Muscle of arm (tissue), 1 donor: ENCODE measurements at regions not wholly inside any gene's neighbourhood (a gene's known extent, or its start where the extent isn't known, plus 50 kb on each side); places are given as distances from the start of the nearest gene placed in this dataset.
A peak's percentile ranks its signal among the peaks of the same experiment; 100 is the strongest.

ENCODE experiments used
- DNase-seq: peaks from one replicate; pipeline ENCODE4 v3.0.0-alpha.2; 2013

DNA sequence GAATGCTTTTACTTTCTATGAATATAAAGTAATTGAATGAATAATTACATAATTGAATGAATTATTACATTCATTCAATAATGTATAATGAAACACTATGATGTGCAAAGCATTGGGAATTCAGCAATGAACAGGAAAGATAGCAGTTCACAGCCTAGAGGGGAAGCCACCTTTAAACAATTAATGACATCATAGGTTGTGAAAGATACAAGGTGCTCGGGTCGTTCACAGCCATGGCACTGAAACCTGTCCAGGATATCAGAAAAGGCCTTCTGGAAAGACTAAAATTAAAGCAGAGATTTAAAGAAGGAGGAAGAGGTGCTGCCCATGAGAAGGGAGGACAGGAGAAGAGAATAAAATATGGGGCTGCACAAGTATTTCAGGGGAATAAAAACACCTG lies 171.4 kb upstream of the KLF4 start:
- DNase-seq = no peak

DNA sequence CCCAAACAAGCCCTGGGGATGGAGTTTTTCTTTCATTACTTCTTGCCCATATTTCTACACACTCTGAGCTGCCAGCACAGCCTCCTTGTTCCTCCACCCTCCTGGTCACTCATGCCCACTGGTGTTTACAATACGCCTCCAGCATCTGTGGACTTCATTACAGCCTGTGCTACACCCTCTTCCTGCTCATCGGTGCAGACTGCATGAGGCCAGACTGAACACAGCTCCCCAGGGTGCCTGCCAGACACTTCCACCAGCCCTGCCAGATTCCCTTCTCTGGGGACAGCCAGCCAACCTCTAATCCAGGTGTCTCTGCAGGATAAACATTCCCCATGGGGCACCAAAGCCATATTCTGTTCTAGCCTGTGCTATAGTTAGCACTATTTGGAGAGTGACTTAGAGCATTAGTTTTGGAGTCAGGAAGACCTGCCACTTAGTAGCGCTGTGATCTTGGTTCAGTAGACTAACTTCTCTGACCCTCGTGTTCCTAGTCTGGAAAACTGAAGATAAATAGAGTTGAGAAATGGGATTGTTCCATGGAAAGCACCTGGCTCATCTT lies 163.8 kb upstream of the KLF4 start:
- DNase-seq = no peak

DNA sequence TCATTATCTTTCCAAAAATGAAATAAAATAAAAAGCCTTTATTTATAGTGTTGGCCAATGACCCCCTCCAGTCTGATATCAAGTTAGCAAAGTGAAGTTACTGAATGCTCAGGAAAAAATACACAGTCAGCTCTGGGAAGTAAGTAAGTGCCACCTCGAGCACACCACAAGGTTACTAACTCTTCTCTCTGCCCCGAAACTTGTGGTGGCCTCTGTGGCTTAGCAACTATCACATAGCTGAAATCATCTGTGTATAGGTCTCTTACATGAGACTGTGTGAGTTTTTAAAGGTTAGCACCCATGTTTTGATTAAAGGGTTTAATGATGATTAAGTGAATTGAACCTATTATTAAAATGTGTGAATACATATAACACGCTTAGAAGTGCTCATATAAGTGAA lies 161.4 kb upstream of the KLF4 start:
- DNase-seq = no peak

DNA sequence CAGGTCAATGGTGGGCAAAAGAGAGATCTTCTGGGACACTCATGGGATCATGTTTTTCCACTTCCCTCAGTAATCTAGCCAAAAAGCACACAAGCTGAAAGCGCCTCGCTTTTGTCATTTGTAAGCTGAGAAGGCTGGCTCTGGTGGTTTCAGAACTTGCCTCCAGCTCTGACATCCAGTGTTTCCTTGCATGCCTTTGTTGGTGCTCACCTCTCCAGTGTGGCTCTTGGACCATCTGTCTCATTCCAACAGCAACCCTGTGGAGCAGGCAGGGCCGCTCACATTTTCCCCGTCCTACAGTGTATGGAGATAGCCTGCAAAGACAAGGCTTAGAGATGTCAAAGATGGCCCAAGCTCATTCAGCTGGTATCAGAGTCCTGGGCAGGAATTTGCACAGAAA lies 160.8 kb upstream of the KLF4 start:
- no peak for DNase-seq

DNA sequence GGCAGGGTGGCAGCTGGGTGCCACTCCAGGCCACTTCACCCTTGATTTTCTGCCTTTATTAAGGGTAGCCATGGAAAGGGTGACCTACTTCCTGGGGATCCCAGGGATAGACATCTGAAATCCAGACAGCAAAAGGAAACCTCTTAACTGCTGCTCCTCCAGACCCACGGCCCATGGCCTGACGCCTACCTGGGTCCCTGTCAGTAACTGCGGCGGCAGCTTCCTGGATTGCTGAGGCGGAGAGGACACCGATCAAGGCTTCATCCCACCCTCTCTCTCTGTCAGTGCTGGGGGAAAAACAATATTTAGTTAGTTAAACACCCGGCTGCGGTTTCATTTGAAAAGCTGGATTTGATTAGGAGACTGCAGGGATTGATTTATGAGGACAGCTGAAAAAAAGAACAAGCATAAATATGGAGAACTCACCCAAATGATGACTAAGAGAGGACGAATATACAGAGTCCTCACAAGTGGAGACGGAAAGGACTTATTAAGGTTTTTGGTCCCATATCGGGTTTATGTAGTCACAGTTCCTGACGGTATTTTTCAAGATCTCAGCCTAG lies 158.7 kb upstream of the KLF4 start:
- no peak for DNase-seq

DNA sequence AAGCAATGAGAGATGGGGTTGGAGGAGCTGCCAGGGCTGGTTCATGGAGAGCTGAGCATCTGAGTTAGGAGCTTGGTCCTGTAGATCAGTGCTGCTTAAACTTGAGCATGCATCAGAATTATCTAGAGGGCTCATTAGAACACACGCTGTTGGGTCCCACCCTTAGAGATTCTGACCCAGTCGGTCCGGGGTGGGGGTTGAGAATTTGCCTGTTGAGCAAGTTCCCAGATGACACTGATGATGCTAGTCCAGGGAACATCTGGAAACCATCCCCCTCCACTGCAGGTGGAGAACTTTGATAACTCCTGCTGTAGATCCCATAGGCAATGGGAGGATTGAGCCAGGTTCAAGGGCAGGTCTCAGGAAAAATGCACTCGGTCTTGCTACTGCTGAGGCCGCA lies 158.0 kb upstream of the KLF4 start:
- no peak for DNase-seq

DNA sequence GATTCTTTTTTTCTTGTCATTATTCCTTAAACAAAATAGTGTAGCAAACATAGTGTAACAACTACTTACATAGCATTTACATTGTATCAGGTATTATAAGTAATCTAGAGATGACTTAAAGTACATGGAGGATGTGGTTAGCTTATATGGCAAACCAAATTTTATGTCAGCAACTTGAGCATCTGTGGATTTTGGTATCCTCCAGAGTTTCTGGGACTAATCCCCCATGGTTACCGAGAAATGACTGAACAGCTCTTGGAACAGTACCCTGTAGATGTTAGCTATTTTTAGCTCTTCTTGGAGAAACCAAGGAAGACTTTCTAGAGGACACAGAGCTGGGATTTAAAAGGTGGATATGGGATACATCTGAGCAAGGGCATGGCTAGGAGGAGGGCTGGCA lies 157.6 kb upstream of the KLF4 start:
- DNase-seq = no peak

DNA sequence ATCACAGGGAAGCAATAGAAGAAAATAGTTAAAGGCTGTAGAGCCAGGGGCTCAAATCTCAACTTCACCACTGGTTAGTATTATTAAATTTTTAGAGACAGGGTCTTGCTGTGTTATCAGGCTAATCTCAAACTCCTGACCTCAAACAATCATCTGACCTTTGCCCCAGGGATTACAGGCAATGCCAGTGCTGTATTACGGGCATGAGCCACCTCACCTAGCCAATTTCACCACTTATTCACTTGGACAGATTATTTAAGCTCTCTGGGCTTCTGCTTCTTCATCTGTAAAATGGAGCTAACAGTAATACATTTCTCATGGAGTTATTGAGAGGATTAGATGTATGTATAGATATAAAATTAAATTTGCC lies 155.9 kb upstream of the KLF4 start:
- DNase-seq = no peak

DNA sequence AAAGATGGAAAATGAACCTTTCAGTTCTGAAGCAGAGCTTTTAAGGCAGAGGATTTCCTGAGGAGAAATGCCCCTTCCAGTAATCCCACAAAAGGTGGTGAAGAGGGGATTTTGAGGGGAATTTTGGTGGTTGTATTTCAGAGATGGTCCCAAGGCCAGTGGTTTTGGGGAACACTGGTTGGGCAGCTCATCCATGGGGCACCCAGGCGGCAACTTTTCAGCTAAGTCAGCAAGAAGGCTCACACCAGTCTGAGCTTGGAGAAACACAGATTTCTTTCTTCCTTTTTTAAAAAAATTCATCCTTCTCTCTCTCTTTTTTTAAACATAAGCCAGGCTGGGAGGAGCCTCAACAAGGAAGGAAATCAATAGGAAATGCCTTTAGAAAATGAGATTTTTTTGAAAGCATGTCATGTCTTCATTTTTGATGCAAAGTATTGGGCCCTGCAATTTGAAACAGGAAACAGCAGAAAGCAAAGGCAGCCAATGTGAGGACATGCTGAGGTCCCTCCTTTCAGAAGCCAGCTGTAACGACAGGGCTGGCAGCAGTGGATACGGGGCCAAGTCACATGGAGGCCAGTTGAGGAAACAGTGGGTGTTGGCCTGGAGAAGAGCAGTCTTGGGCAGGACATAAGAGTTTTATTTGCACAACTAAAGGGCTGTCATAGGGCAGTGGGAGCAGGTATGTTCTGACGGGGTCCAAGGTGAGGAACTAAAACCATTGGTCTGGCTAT lies 155.3 kb upstream of the KLF4 start:
- no peak for DNase-seq

DNA sequence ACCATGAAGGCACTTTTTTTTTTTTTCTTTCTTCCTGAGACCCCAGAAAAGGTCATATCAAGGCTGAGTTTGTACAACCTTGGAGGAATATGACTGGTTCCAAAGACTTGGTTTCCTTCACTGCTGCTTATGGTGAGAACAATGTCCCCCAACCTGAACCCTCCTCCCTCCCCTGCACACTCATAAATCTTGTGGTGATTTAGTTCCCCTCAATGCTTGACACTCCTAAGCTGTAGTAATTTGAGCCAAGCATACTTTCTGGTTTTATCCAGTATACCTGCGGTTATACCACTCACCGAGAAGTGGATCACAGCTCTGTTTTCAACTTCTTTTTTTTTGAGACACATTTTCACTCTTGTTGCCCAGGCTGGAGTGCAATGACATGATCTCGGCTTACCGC lies 149.9 kb upstream of the KLF4 start:
- no peak for DNase-seq

DNA sequence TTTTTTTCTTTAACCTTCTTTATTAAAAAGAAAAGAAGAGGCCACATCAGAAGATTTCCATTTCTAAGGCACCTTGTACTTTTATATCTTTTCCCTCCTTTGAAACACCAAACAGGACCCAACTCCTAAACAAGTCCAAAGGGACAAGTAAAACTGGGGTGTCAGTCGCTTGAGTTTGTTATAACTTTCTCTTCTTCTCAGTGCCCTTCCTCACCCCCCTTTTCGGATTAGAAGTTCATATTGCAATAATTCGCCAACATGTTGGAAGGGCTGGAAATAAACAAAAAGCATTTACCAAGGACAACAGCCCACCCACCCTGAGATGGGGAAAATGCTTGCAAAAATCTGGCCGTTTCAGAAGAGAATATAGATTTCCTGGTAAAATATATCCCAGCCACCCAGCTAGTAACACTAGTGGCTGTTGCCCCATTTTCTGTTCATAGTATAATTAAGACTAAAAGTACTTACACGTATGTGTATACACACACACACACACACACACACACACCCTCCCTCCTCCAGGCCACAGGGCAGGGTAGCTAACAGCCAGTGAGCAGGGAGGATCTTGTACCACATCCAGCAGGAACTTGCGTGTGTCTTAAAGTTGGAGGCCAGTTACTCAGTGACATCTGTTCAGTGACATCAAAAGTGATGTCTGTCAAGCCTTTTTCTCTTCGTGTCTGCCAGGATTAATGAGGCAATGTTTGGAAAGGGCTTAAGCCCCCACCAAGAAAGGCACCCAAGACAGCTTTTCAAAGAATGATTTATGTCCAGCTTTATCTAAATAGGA lies 149.1 kb upstream of the KLF4 start:
- peak; percentile 86 for DNase-seq

DNA sequence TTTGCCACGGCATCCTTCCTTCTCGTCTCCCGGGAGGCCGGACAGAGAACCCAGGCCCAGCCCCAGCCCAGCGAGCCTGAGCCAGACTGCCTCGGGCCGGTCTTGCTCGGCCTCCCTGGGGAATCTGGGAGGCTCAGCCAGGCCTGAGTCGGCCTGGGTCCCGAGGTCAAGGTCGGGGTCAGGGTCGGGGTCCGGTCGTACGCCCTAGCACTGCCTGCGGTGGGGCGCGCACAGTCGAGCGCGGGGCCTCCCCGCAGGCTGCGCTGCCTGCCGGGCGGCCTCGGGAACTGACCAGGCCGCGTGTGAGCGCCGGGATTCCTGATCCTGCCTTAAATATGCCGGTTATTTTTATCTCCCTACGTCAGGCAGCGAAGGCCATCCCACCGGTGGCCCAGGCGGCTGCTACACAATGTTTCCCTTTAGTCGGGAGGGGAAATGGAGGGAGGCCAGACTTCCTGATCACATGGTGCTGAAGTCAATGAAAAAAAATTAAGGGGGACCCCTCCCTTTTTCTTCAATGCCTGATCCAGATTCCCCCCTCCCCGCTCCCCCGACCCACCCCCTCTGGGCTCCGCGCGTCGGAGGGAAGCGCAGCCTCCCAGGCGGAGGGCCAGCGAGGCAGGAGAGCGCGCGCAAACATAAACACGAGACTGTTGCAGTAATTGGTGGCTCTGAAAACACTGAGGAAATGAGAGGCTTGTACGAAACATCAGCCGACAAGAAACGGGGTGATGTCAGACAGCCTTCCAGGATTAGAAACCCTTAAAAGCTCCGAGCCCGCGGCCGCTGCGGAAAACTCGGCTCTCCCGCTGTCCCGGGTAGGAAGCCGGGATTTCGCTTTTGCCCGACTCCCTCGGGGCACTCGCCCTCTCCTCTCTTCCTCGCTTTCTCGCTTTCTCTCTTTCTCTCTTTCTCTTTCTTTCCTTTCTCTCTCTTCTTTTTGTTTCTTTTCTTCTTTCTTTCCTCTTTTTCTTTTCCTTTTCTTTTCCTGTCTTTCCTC lies 148.2 kb upstream of the KLF4 start:
- DNase-seq = peak; percentile 99

DNA sequence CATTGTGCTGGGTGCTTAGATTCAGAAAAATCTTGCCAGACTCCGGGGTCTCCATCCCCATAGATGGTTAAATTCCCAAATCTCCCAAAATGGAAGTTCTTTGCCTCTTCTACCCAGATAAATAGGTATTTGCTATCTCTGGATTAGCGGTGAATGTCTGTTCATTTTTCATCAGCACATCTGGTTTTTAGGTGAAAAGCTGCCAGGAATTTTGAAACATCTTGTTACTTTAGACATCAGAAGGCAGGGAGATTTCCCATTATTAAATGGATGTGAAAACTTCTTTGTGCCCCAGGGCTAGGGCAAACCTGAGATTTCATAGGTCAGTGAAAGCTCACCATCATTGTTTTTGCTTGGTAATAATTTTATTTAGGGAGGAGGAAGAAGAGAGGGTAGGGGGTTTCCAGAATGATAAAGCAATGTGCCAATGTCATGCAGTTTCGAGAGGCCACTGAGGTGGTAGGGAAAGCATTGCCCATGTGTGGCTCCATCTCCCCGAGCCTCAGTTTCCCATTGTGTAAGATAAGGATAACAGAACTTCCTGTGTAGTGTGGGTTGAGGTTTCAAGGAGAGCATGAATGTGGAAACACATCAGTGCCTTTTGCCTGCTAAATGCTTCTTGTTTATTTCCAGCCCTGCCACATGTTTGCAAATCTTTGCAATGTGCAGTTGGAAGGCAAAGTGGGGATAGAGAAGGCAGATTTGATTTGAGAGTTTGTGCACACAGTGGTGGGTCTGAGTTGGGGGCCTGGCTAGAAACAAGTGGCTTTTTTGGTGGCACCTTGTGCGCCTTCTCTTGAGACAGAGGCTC lies 147.2 kb upstream of the KLF4 start:
- DNase-seq = no peak

DNA sequence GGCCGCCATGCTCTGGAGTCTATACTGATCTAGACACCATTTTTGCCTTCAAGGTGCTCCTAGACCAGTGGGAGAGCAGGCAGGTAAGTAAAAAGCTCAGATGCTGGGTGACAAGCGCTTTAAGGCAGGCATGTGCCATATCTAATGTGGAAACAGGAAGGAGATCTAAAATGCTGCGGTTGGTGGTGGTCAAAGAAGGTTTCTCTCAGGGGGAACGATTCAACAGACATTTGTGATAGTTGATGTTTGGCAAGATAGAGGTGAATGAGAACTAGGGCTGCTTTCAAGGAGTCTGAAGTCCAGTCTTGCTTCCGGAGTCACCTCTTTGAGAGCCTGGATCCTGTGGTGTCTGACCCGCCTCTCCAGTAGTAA lies 146.2 kb upstream of the KLF4 start:
- no peak for DNase-seq

DNA sequence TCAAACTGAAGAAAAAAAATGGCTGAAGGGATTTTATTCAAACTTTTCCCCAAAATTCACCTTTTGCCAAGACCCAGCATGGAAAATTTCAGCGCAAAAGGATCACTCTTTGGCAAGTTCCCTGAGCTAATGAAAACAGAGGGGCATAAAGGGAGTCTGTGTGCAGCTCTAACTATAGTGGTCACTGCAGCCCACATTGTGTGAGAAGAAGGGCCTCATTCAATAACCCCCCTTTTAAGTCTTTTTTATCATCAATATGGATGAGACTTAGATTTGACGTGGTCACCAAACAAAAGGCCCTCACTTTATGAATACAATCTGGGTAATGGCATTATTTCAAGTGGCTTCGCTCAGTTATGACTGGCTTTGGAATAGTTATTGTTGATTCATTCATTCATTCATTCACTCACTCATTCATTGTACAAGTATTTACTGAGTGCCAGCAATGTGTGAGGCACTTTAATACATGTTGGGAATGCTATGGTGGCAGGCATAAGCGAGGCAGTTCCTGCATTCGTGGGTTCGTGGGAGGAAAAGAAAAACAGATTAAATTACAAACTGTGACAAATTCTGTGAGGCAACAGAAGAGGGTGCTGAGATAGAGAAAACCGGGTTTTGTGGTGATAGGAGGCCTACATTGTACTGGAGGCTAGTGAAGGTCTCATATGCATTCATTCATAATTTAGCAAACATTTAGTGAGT lies 145.7 kb upstream of the KLF4 start:
- DNase-seq = no peak

DNA sequence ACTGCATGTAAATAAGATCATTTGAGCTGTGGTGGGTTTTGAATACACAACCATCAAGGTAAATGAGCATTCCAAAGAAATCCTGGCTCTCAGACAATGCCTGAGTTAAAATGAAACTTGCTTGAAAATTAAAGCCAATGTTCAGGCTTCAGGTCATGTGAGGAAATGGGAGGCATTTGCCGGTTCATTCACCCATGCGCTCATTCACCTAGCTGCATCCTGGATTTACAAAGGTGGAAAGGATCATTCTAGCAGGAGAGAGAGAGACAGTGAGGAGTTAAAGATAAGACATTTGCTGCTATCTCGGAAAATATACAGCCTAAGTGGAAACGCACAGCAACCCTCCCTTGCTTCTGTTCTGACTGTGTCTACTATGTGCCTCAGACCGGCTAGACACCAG lies 143.8 kb upstream of the KLF4 start:
- DNase-seq = no peak

DNA sequence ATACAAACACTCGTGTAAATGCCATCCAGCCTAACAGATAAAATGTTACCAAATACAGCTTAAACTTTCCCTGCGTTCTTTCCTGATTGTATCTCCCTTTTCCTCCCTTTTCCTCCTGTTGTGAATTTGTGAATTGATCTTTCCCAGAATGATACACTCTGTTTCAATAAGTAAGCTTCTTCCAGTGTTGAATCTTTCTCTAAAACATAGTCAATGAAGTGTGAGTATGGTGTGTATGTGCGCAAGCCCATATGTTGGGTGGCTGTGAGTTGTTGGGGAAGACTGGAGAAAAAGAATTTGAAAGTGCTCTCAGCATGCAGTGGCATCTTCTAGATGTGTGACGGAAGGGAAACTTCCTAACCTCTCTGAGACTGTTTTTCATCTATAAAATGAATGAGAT lies 143.1 kb upstream of the KLF4 start:
- DNase-seq = no peak

DNA sequence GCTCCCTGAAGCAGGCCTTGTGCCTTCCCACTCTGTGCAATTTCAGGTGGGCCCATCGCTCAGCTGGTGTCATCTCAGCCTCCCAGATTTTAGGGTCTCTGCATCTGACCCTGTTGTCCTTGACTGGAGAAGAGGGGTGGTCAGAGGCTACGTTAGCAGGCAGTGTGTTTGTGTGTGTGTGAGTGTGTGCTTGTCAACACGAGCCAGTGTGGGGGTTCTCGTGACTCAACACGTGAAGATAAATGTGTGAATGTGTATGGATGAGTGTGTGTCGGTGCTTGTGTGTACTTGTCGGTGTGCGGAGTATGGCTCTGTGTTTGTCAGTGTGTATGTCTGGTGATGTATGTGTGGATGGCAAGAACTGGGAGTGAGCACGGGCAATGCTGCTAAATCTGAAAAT lies 142.6 kb upstream of the KLF4 start:
- no peak for DNase-seq

DNA sequence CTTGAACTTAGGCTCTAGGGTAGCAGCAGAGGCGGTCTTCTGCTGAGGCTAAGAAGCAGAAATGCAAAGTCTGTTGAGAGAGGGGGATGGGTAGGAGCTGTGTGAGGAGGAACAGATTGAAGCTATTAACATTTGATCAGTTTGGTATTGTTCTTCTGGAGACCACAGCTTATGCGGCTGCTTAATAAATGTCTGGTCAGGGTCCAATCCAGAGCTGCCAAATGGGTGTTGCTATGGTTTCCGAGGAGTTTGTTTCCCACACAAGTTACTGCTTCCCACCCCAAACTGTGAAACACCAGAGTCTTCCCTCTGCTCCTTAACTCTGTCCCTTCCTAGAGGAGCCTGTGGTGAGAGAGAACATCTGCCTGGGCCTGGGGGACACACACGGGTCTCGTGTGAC lies 142.2 kb upstream of the KLF4 start:
- DNase-seq = peak; percentile 96

DNA sequence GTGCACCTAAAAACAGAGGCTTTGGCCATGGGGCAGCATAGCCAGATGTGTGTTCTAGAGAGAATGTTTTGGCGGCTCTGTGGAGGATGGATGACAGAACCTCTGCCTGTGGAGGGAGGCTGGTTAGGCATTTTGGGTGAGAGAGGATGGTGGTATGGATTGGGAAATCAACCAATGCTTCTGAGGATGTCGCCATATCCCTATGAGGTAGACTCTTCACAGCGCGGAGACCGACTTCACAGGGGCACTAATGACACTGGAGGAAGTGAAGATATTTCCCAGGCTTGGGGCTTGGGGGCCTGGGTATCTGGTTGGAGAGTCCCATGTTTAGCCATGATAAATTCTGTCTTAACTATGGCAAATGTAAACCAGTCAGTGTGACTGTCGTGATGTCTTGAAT lies 140.6 kb upstream of the KLF4 start:
- no peak for DNase-seq
